Parathyroid adenoma (tissue), 2 donors: ENCODE measurements at regions not wholly inside any gene's neighbourhood (a gene's known extent, or its start where the extent isn't known, plus 50 kb on each side); places are given as distances from the start of the nearest gene placed in this dataset.
"Not testable (repeated sequence)": the region's sequence is repeated elsewhere in the genome, so short reads cannot be mapped to it uniquely, and the experiment has no call there.

Source experiments
- H2AFZ ChIP-seq: fragments of 300-600 bp; sonication (generic); one replicate; pipeline ENCODE4 v1.7.0; 2017; ENCODE audit warnings: antibody characterized with exemption, mild to moderate bottlenecking
- H3K27ac ChIP-seq: fragments of 300-600 bp; sonication (generic); one replicate; pipeline ENCODE4 v1.7.0; 2017
- H3K27me3 ChIP-seq: fragments of 300-600 bp; sonication (generic); one replicate; pipeline ENCODE4 v1.7.0; 2017; ENCODE audit warnings: low read length; ENCODE audit not compliant: control insufficient read depth, insufficient read depth
- H3K36me3 ChIP-seq: fragments of 300-600 bp; sonication (generic); one replicate; pipeline ENCODE4 v1.7.0; 2017; ENCODE audit warnings: low read length; ENCODE audit not compliant: control insufficient read depth, insufficient read depth
- H3K4me1 ChIP-seq: fragments of 300-600 bp; sonication (generic); one replicate; pipeline ENCODE4 v1.7.0; 2017; ENCODE audit warnings: control low read depth
- H3K4me2 ChIP-seq: fragments of 300-600 bp; sonication (generic); one replicate; pipeline ENCODE4 v1.7.0; 2017; ENCODE audit warnings: low read length
- H3K4me3 ChIP-seq: fragments of 300-600 bp; sonication (generic); one replicate; pipeline ENCODE4 v1.7.0; 2017; ENCODE audit warnings: low read depth, low read length
- H3K79me2 ChIP-seq: fragments of 300-600 bp; sonication (generic); one replicate; pipeline ENCODE4 v1.7.0; 2017; ENCODE audit warnings: control low read depth
- H3K9ac ChIP-seq: fragments of 300-600 bp; sonication (generic); one replicate; pipeline ENCODE4 v1.7.0; 2017; ENCODE audit warnings: mild to moderate bottlenecking
- H3K9me3 ChIP-seq: fragments of 300-600 bp; sonication (generic); one replicate; pipeline ENCODE4 v1.7.0; 2017; ENCODE audit warnings: low read length; ENCODE audit not compliant: control insufficient read depth
- TF ChIP-seq, protein P1 (sequence below): fragments of 300-600 bp; sonication (generic); IDR thresholded peaks from one replicate; pipeline ENCODE4 v1.7.0; 2017; ENCODE audit warnings: antibody characterized with exemption, mild to moderate bottlenecking
- donor health status: primary hyperparathyroidism.

DNA sequence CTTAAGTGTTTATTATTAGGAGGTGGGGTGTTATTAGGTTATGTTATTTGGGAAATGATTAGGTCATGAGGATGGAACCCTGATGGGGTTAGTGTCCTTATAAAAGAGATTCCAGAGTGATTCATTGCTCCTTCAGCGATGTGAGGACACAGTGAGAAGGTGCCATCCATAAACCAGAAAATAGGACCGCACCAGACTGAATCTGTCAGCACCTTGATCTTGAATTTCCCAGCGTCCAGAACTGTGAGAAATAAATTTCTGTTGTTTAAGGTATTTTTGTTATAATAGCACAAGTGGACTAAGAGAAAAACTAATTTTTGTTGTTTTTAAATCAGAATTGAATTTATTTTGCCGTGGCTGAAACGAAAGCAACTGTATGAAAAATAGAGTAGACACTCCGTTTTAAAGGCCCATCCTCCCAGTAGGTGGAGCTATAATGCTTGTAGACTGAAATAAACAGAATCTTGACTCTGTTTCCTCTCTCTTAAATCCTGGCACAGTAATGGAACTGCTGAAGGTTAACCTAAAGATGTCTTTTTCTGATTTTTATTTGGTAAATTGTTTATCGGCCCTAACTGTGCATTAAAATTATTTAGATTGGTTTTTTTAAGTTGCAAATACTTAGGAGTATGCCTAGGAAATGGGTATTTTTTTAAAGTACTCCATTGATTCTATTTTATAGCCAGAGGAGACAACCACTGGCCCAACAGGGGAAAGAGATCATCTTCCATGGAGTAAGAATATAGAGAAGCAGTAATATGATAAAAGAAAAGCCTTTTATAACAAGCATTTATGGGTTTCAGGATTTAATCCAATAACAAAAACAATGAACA lies 133.2 kb upstream of the ADAMTS3 start:
- Histone ChIP-seq H3K4me3 (peak overlapping the region; percentile 57), H3K4me1 (no peaks in the 10 kb centered on the region)

DNA sequence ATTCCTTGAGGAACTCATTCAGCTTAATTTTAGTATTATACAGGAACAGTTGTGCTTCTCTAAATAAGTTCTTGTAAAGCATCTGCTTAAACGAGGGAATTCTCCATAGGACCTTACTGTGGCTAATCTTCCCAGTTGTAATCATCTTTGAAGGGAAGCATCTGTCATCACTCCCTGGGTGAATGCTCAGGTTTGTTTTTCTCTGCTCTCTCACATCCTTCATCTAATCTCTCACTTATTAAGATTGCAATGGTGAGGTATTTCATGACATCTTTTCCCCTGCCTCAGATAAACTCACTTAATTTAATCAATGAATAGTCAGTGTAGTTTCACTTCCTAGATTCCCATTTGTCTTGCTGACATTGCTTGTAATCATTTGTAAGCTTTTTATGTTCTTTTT lies 121.8 kb upstream of the ADAMTS3 start:
- H3K36me3 ChIP-seq, result no peaks in the 10 kb centered on the region

More for the DNA sequence above, 133.2 kb upstream of the ADAMTS3 start:
- H3K4me2 ChIP-seq, result peak overlapping the region; percentile 67
- H3K27ac ChIP-seq, result no peak overlapping the region
- H2AFZ ChIP-seq, result peak overlapping the region; percentile 73
- H3K79me2 ChIP-seq, result no peaks in the 10 kb centered on the region
- TF ChIP-seq, protein P1, sequence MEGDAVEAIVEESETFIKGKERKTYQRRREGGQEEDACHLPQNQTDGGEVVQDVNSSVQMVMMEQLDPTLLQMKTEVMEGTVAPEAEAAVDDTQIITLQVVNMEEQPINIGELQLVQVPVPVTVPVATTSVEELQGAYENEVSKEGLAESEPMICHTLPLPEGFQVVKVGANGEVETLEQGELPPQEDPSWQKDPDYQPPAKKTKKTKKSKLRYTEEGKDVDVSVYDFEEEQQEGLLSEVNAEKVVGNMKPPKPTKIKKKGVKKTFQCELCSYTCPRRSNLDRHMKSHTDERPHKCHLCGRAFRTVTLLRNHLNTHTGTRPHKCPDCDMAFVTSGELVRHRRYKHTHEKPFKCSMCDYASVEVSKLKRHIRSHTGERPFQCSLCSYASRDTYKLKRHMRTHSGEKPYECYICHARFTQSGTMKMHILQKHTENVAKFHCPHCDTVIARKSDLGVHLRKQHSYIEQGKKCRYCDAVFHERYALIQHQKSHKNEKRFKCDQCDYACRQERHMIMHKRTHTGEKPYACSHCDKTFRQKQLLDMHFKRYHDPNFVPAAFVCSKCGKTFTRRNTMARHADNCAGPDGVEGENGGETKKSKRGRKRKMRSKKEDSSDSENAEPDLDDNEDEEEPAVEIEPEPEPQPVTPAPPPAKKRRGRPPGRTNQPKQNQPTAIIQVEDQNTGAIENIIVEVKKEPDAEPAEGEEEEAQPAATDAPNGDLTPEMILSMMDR, result peak; percentile 45
- H3K27me3 ChIP-seq, result no peaks in the 10 kb centered on the region
- H3K9me3 ChIP-seq, result no peaks in the 10 kb centered on the region
- H3K36me3 ChIP-seq, result no peaks in the 10 kb centered on the region
- H3K9ac ChIP-seq, result no peak overlapping the region

DNA sequence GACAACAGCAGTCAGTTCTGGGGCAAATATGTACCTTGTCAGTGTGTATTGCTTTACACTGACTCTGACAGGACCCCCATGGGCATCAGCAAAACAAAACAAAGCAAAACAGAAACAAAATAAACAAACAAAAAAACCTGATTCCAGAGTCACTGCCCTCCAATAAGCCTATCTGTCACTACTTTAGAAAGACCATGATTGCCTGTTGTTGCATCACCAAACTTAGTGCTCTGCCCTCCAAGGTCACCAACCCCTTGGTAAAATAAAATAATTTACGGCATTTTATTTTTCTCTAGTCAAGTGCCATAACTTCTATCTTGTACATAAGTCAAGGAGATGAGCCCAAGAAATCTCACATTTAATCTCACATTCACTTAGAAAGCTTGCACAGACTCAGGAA lies 120.9 kb upstream of the ADAMTS3 start:
- TF ChIP-seq, protein P1, result no peak
- Histone ChIP-seq H3K27me3 (no peaks in the 10 kb centered on the region), H3K27ac (no peak overlapping the region)

More for the DNA sequence above, 121.8 kb upstream of the ADAMTS3 start:
- Histone ChIP-seq H3K4me3 (no peak overlapping the region), H3K79me2 (no peaks in the 10 kb centered on the region), H2AFZ (no peak overlapping the region), H3K9ac (no peak overlapping the region), H3K27ac (no peak overlapping the region), H3K4me2 (no peak overlapping the region), H3K27me3 (no peaks in the 10 kb centered on the region), H3K9me3 (no peaks in the 10 kb centered on the region), H3K4me1 (peaks cover 2% of the 10 kb centered on the region)
- TF ChIP-seq, protein P1, result no peak

GRCh38 chr4:72686390-72686789 lies 117.4 kb upstream of the ADAMTS3 start:
- not testable (repeated sequence) for H3K4me3 ChIP-seq, H3K27ac ChIP-seq, H2AFZ ChIP-seq, H3K79me2 ChIP-seq, H3K36me3 ChIP-seq, H3K9ac ChIP-seq, H3K9me3 ChIP-seq, H3K4me1 ChIP-seq, H3K27me3 ChIP-seq, H3K4me2 ChIP-seq

More for the DNA sequence above, 120.9 kb upstream of the ADAMTS3 start:
- no peaks in the 10 kb centered on the region for H3K79me2 ChIP-seq
- H2AFZ ChIP-seq, result no peak overlapping the region
- no peak overlapping the region for H3K4me2 ChIP-seq
- H3K36me3 ChIP-seq, result no peaks in the 10 kb centered on the region
- H3K9ac ChIP-seq, result no peak overlapping the region
- peaks cover 2% of the 10 kb centered on the region for H3K4me1 ChIP-seq
- no peaks in the 10 kb centered on the region for H3K9me3 ChIP-seq
- no peak overlapping the region for H3K4me3 ChIP-seq

GRCh38 chr4:72679666-72680065 lies 110.6 kb upstream of the ADAMTS3 start:
- H3K36me3 ChIP-seq, result no peaks in the 10 kb centered on the region
- no peaks in the 10 kb centered on the region for H3K79me2 ChIP-seq
- no peak overlapping the region for H3K27ac ChIP-seq
- TF ChIP-seq, protein P1, result no peak
- no peak overlapping the region for H3K9ac ChIP-seq
- H3K4me2 ChIP-seq, result no peak overlapping the region
- no peaks in the 10 kb centered on the region for H3K4me1 ChIP-seq
- no peaks in the 10 kb centered on the region for H3K27me3 ChIP-seq
- H3K4me3 ChIP-seq, result no peak overlapping the region
- H3K9me3 ChIP-seq, result no peaks in the 10 kb centered on the region
- H2AFZ ChIP-seq, result no peak overlapping the region
